PFSK-1 (cell line): ENCODE measurements at regions not wholly inside any gene's neighbourhood (a gene's known extent, or its start where the extent isn't known, plus 50 kb on each side); places are given as distances from the start of the nearest gene placed in this dataset.

Source experiments
- POLR2AphosphoS5 ChIP-seq: IDR thresholded peaks from 2 replicates; pipeline ENCODE4 v1.6.1; 2012; ENCODE audit warnings: low read depth, mild to moderate bottlenecking, control low read depth, low read length, moderate library complexity
- SIN3A ChIP-seq: IDR thresholded peaks from 2 replicates; pipeline ENCODE4 v1.6.1; 2012; ENCODE audit warnings: mild to moderate bottlenecking, low read length, moderate library complexity, borderline replicate concordance; ENCODE audit not compliant: insufficient read depth
- TAF1 ChIP-seq: IDR thresholded peaks from 2 replicates; pipeline ENCODE4 v1.6.1; 2012; ENCODE audit warnings: low read length, control low read depth, borderline replicate concordance; ENCODE audit not compliant: insufficient read depth
- TF ChIP-seq, protein P1 (sequence below), 2 experiments: IDR thresholded peaks; 2 replicates each; pipeline versions ENCODE4 v1.6.1 to v1.8.0; 2011 to 2012; ENCODE audit warnings: low read depth in 2 of 2, low read length in 2 of 2, control low read depth in 1 of 2, inconsistent platforms in 1 of 2, mild to moderate bottlenecking in 1 of 2, moderate library complexity in 1 of 2; ENCODE audit not compliant: insufficient read depth in 1 of 2

GRCh38 chr16:13503960-13504635, 415.9 kb upstream of the ERCC4 start:
- TF ChIP-seq, protein P1, sequence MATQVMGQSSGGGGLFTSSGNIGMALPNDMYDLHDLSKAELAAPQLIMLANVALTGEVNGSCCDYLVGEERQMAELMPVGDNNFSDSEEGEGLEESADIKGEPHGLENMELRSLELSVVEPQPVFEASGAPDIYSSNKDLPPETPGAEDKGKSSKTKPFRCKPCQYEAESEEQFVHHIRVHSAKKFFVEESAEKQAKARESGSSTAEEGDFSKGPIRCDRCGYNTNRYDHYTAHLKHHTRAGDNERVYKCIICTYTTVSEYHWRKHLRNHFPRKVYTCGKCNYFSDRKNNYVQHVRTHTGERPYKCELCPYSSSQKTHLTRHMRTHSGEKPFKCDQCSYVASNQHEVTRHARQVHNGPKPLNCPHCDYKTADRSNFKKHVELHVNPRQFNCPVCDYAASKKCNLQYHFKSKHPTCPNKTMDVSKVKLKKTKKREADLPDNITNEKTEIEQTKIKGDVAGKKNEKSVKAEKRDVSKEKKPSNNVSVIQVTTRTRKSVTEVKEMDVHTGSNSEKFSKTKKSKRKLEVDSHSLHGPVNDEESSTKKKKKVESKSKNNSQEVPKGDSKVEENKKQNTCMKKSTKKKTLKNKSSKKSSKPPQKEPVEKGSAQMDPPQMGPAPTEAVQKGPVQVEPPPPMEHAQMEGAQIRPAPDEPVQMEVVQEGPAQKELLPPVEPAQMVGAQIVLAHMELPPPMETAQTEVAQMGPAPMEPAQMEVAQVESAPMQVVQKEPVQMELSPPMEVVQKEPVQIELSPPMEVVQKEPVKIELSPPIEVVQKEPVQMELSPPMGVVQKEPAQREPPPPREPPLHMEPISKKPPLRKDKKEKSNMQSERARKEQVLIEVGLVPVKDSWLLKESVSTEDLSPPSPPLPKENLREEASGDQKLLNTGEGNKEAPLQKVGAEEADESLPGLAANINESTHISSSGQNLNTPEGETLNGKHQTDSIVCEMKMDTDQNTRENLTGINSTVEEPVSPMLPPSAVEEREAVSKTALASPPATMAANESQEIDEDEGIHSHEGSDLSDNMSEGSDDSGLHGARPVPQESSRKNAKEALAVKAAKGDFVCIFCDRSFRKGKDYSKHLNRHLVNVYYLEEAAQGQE (IDR thresholded peaks at IDR 0.05; ENCODE audit: insufficient read depth in 1 of 2, low read depth in 2 of 2, low read length in 2 of 2): no peak
- TF ChIP-seq POLR2AphosphoS5 (no peak), SIN3A (no peak), TAF1 (no peak)
